ENCODE measurements at regions not wholly inside any gene's neighbourhood (a gene's known extent, or its start where the extent isn't known, plus 50 kb on each side); places are given as distances from the start of the nearest gene placed in this dataset.
"Not testable (repeated sequence)": the region's sequence is repeated elsewhere in the genome, so short reads cannot be mapped to it uniquely, and the experiment has no call there.

GRCh38 chr1:68868606-68869005 lies 371.7 kb upstream of the DEPDC1 start:
- no peak for DNase-seq (ENCODE audit: low spot score)

GRCh38 chr1:68873144-68873543 lies 376.3 kb upstream of the DEPDC1 start:
- no peak for DNase-seq (ENCODE audit: low spot score)

GRCh38 chr1:68881330-68882194 lies 384.7 kb upstream of the DEPDC1 start:
- not testable (repeated sequence) for DNase-seq (ENCODE audit: low spot score)

- DNase-seq (ENCODE audit: low spot score), result no peak
Observed at GRCh38 chr1:68889471-68889870, 392.6 kb upstream of the DEPDC1 start.

- DNase-seq (ENCODE audit: low spot score), result no peak
Observed at GRCh38 chr1:68890736-68891135, 393.9 kb upstream of the DEPDC1 start.

- no peak for DNase-seq (ENCODE audit: low spot score)
Observed at GRCh38 chr1:68904477-68904876, 407.6 kb upstream of the DEPDC1 start.

GRCh38 chr1:68906431-68906830 lies 409.5 kb upstream of the DEPDC1 start:
- no peak for DNase-seq (ENCODE audit: low spot score)

- DNase-seq (ENCODE audit: low spot score), result no peak
Observed at GRCh38 chr1:68907491-68907890, 410.6 kb upstream of the DEPDC1 start.

- DNase-seq (ENCODE audit: low spot score), result no peak
Observed at GRCh38 chr1:68908316-68908715, 411.4 kb upstream of the DEPDC1 start.

- DNase-seq (ENCODE audit: low spot score), result no peak
Observed at GRCh38 chr1:68916221-68916902, 419.5 kb upstream of the DEPDC1 start.

- no peak for DNase-seq (ENCODE audit: low spot score)
Observed at GRCh38 chr1:68917456-68917855, 420.6 kb upstream of the DEPDC1 start.

- DNase-seq (ENCODE audit: low spot score), result no peak
Observed at GRCh38 chr1:68918563-68918962, 421.7 kb upstream of the DEPDC1 start.

- no peak for DNase-seq (ENCODE audit: low spot score)
Observed at GRCh38 chr1:68919075-68919474, 422.2 kb upstream of the DEPDC1 start.

GRCh38 chr1:68923475-68924088 lies 426.7 kb upstream of the DEPDC1 start:
- not testable (repeated sequence) for DNase-seq (ENCODE audit: low spot score)

- no peak for DNase-seq (ENCODE audit: low spot score)
Observed at GRCh38 chr1:68930101-68930500, 433.2 kb upstream of the DEPDC1 start.

GRCh38 chr1:68936530-68936929 lies 439.6 kb upstream of the DEPDC1 start:
- DNase-seq (ENCODE audit: low spot score), result no peak

- no peak for DNase-seq (ENCODE audit: low spot score)
Observed at GRCh38 chr1:68938051-68938666, 441.3 kb upstream of the DEPDC1 start.

- DNase-seq (ENCODE audit: low spot score), result no peak
Observed at GRCh38 chr1:68950036-68950435, 453.2 kb upstream of the DEPDC1 start.

- DNase-seq (ENCODE audit: low spot score), result no peak
Observed at GRCh38 chr1:68953311-68953710, 456.4 kb upstream of the DEPDC1 start.

GRCh38 chr1:68954841-68955240 lies 458.0 kb upstream of the DEPDC1 start:
- no peak for DNase-seq (ENCODE audit: low spot score)

GRCh38 chr1:68955424-68955823 lies 458.5 kb upstream of the DEPDC1 start:
- DNase-seq (ENCODE audit: low spot score), result no peak

- no peak for DNase-seq (ENCODE audit: low spot score)
Observed at GRCh38 chr1:68958958-68959357, 462.1 kb upstream of the DEPDC1 start.
